ENCODE measurements at regions not wholly inside any gene's neighbourhood (a gene's known extent, or its start where the extent isn't known, plus 50 kb on each side); places are given as distances from the start of the nearest gene placed in this dataset.

- DNase-seq (ENCODE audit: low spot score): no peak
Observed at GRCh38 chr3:3745693-3746092, 53.5 kb upstream of the LRRN1 start.

- DNase-seq (ENCODE audit: low spot score): no peak
Observed at GRCh38 chr3:3744826-3745225, 54.4 kb upstream of the LRRN1 start.

- no peak for DNase-seq (ENCODE audit: low spot score)
Observed at GRCh38 chr3:3743754-3744153, 55.5 kb upstream of the LRRN1 start.

- no peak for DNase-seq (ENCODE audit: low spot score)
Observed at GRCh38 chr3:3740061-3740460, 59.2 kb upstream of the LRRN1 start.

GRCh38 chr3:3739330-3740060 lies 59.7 kb upstream of the LRRN1 start:
- DNase-seq (ENCODE audit: low spot score): no peak

GRCh38 chr3:3737531-3737930 lies 61.7 kb upstream of the LRRN1 start:
- DNase-seq (ENCODE audit: low spot score): no peak

GRCh38 chr3:3735919-3736318 lies 63.3 kb upstream of the LRRN1 start:
- DNase-seq (ENCODE audit: low spot score): no peak

- DNase-seq (ENCODE audit: low spot score): no peak
Observed at GRCh38 chr3:3734881-3735280, 64.3 kb upstream of the LRRN1 start.

GRCh38 chr3:3729261-3729660 lies 70.0 kb upstream of the LRRN1 start:
- DNase-seq (ENCODE audit: low spot score): no peak

- DNase-seq (ENCODE audit: low spot score): no peak
Observed at GRCh38 chr3:3726549-3726948, 72.7 kb upstream of the LRRN1 start.

- no peak for DNase-seq (ENCODE audit: low spot score)
Observed at GRCh38 chr3:3714572-3714971, 84.7 kb upstream of the LRRN1 start.

GRCh38 chr3:3712971-3713370 lies 86.3 kb upstream of the LRRN1 start:
- no peak for DNase-seq (ENCODE audit: low spot score)

- DNase-seq (ENCODE audit: low spot score): no peak
Observed at GRCh38 chr3:3708769-3709115, 90.5 kb upstream of the LRRN1 start.

- DNase-seq (ENCODE audit: low spot score): no peak
Observed at GRCh38 chr3:3707858-3708768, 91.1 kb upstream of the LRRN1 start.

- peak; percentile 86 for DNase-seq (ENCODE audit: low spot score)
Observed at GRCh38 chr3:3705090-3705775, 94.0 kb upstream of the LRRN1 start.

GRCh38 chr3:3701949-3702348 lies 97.3 kb upstream of the LRRN1 start:
- no peak for DNase-seq (ENCODE audit: low spot score)

GRCh38 chr3:3699816-3700633 lies 99.2 kb upstream of the LRRN1 start:
- DNase-seq (ENCODE audit: low spot score): no peak

GRCh38 chr3:3699407-3699806 lies 99.8 kb upstream of the LRRN1 start:
- DNase-seq (ENCODE audit: low spot score): no peak

- DNase-seq (ENCODE audit: low spot score): no peak
Observed at GRCh38 chr3:3696345-3696744, 102.9 kb upstream of the LRRN1 start.

- DNase-seq (ENCODE audit: low spot score): no peak
Observed at GRCh38 chr3:3693593-3693992, 105.6 kb upstream of the LRRN1 start.

GRCh38 chr3:3689601-3690375 lies 109.4 kb upstream of the LRRN1 start:
- DNase-seq (ENCODE audit: low spot score): no peak

Data from left forelimb (tissue), 1 donor.